Calu3 (cell line): ENCODE measurements at regions not wholly inside any gene's neighbourhood (a gene's known extent, or its start where the extent isn't known, plus 50 kb on each side); places are given as distances from the start of the nearest gene placed in this dataset.
A peak's percentile ranks its signal among the peaks of the same experiment; 100 is the strongest.

Source experiments
- BruUV-seq: library from RNA; stranded (reverse); fragments of 400-500 nt; replicated peaks from 2 replicates; lab custom pipeline; 2021; lab: Mats Ljungman, UMichigan
- CTCF ChIA-PET: fragments of 300-600 bp; sonication (Branson Sonifier 250); formaldehyde crosslinking; loops from one replicate; lab custom pipeline; 2022; ENCODE audit warnings: antibody characterized with exemption; lab: Charles Lee
- DNase-seq: peaks from one replicate; pipeline ENCODE4 v3.0.0; 2022
- H3K27ac Mint-ChIP-seq: one replicate; pipeline ENCODE4 v1.8.0; 2022; ENCODE audit warnings: mixed read lengths; ENCODE audit not compliant: unreplicated experiment
- H3K27me3 Mint-ChIP-seq: one replicate; pipeline ENCODE4 v1.8.0; 2022; ENCODE audit warnings: mixed read lengths; ENCODE audit not compliant: unreplicated experiment
- H3K36me3 Mint-ChIP-seq: one replicate; pipeline ENCODE4 v1.8.0; 2022; ENCODE audit warnings: mild to moderate bottlenecking, moderate library complexity, mixed read lengths; ENCODE audit not compliant: insufficient read depth, unreplicated experiment
- H3K4me1 Mint-ChIP-seq: one replicate; pipeline ENCODE4 v1.8.0; 2022; ENCODE audit warnings: mild to moderate bottlenecking, low read depth, mixed read lengths; ENCODE audit not compliant: unreplicated experiment
- H3K4me3 Mint-ChIP-seq: one replicate; pipeline ENCODE4 v1.8.0; 2022; ENCODE audit warnings: mild to moderate bottlenecking, low read depth, moderate library complexity, mixed read lengths; ENCODE audit not compliant: unreplicated experiment
- H3K9me3 Mint-ChIP-seq: one replicate; pipeline ENCODE4 v1.8.0; 2022; ENCODE audit warnings: low read depth, mixed read lengths; ENCODE audit not compliant: unreplicated experiment
- intact Hi-C: fragments of 100-400 bp; cut with micrococcal nuclease; formaldehyde crosslinking; loops from one replicate; pipeline ENCODE4 v1.10.0; 2022; ENCODE audit not compliant: unreplicated experiment
- TF ChIP-seq, protein P1 (sequence below): fragments of 200-600 bp; IDR thresholded peaks from one replicate; pipeline ENCODE4 v1.8.0; 2022; ENCODE audit warnings: antibody characterized with exemption; ENCODE audit not compliant: unreplicated experiment

DNA sequence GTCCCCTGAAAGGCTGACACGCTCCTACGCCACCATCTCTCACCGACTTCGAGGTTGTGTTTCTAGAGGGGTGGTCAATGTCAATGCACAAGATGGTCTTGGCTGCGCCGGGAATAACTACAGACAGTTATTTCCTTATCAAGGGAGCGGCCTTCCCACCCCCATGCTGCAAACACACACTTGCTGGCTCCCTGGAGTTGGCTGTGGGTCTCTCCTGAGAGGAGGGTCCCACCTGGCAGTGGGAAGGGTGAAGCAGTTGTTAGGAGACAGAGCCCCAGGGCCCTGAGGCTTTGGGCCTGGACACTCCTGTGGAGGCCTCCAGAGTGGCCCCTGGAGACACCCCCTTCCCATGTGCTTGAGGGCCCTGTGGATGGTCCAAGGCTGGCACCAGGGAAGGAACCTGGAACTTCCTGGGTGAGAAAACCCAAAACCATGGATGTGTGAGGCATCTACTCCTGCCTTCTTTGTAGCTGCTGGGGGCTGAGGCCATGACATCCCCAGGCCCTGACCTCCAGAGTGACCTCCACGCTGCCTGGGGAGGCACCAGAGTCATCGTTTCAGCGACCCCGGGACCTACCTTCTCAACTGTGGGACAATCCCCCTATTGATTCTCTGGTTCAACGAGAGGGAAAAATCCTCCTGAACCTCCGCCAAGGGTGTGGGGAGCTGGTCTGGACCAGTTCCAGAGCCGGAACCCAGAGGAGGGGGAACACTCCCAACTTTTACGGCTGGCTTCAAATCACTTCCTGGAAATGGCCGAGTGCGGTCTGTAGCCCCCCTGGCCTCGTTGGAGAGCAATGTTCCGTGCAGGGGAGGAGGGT, 101.1 kb upstream of the COL5A1 start:
- intact Hi-C loops: no loop called here
- no peak overlapping the region for H3K4me3 Mint-ChIP-seq
- CTCF ChIA-PET: no interaction called here
- H3K27ac Mint-ChIP-seq: no peak overlapping the region
- TF ChIP-seq, protein P1, sequence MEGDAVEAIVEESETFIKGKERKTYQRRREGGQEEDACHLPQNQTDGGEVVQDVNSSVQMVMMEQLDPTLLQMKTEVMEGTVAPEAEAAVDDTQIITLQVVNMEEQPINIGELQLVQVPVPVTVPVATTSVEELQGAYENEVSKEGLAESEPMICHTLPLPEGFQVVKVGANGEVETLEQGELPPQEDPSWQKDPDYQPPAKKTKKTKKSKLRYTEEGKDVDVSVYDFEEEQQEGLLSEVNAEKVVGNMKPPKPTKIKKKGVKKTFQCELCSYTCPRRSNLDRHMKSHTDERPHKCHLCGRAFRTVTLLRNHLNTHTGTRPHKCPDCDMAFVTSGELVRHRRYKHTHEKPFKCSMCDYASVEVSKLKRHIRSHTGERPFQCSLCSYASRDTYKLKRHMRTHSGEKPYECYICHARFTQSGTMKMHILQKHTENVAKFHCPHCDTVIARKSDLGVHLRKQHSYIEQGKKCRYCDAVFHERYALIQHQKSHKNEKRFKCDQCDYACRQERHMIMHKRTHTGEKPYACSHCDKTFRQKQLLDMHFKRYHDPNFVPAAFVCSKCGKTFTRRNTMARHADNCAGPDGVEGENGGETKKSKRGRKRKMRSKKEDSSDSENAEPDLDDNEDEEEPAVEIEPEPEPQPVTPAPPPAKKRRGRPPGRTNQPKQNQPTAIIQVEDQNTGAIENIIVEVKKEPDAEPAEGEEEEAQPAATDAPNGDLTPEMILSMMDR: no peak
- H3K36me3 Mint-ChIP-seq: no peaks in the 10 kb centered on the region
- no TSS peak for BruUV-seq
- H3K27me3 Mint-ChIP-seq: peaks cover 26% of the 10 kb centered on the region
- DNase-seq: no peak
- H3K9me3 Mint-ChIP-seq: no peaks in the 10 kb centered on the region
- no peaks in the 10 kb centered on the region for H3K4me1 Mint-ChIP-seq

DNA sequence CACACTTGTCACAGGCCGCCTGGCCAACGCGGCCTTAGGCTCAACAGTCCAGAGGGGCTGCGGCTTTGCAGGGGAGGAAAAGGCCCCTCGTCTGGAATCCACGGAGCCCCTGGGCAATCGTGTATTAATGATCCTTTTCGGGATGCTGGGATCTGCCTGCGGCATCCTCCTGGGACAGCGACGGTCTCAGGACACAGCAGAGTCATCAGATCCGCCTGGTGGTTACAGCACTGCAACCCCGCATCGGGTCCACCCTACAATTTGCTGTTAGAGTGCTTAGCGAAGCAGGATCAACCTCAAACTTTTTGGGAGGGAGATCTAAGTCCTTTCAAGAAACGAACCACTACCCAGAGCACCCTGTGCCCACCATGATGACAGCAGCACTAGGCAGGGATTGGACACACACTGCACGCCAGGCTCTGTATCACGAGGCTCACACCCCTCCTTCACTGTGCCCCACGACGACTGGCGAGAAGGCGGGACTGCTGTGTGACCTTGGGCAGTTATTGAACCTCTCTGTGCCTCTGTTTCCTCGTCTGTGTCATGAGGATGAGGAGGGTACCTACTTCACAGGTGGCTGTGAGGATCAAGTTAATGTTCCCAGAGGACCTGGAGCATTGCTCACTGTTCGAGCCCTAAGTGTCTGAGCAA, 100.4 kb upstream of the COL5A1 start:
- Mint-ChIP-seq H3K9me3 (no peaks in the 10 kb centered on the region), H3K4me1 (no peaks in the 10 kb centered on the region), H3K4me3 (no peak overlapping the region), H3K36me3 (no peaks in the 10 kb centered on the region), H3K27me3 (peaks cover 26% of the 10 kb centered on the region), H3K27ac (no peak overlapping the region)
- CTCF ChIA-PET: no interaction called here
- no TSS peak for BruUV-seq
- intact Hi-C loops: no loop called here
- TF ChIP-seq, protein P1: no peak
- DNase-seq: no peak

DNA sequence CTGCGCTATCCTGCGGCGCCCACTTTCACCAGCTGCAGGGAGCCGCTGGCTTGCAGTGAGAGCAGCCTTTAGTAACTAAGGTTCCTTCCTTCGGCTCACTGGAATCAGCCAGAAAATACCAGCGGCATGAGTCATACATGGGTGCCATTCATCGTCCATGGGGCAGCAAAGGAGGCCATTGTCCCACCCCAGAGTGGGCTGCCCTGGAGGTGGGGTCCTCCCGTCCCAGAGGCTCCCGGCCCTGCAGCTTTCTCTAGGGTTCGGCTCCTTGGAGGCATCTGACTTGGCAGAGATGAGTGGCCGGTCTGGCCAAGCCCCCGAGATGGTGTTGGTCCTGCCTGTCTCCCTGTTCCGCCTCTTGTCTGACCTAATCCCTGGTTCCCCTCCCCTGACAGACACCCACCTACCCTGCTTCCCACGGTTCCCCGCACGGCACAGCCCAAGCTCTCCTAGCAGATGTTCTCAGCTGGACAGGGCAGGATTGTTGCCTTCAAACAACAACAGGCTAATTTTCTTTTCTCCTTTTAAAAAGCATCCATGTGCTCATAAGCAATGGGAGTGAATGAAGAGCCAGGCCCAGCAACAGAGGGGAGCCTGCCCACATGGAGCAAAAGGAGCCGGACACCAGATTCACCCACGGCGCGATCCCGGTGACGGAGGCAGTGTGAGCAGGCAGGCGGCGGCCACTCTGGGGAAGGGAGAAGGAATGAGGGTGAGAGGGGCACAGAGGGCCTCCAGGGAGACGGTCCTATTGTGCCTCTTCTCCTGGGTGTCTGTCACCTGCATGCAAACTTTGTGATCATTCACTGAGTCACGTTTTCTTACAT, 97.0 kb upstream of the COL5A1 start:
- Mint-ChIP-seq H3K27ac (no peak overlapping the region), H3K4me1 (no peaks in the 10 kb centered on the region), H3K27me3 (peaks cover 5% of the 10 kb centered on the region), H3K36me3 (no peaks in the 10 kb centered on the region), H3K9me3 (no peaks in the 10 kb centered on the region), H3K4me3 (no peak overlapping the region)
- intact Hi-C loops: no loop called here
- TF ChIP-seq, protein P1: no peak
- no TSS peak for BruUV-seq
- DNase-seq: peak; percentile 36
- CTCF ChIA-PET: no interaction called here

DNA sequence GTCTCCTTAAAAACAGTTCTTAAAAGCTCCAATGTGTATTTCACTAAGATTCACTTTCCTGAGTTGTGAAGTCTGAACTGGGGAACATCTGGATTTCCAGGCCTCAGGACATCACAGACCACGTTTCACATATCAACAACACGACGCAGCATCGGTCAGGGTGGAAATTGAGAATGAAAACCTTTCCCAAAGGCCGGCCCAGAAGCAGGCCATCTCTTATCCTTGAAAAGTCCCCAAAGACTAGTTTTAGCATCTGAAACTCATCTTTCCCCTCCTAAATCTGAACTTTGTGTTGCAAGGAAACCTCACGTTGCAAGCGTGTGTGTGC, 96.4 kb upstream of the COL5A1 start:
- no peaks in the 10 kb centered on the region for H3K9me3 Mint-ChIP-seq

More for the DNA sequence above, 96.4 kb upstream of the COL5A1 start:
- DNase-seq: no peak
- TF ChIP-seq, protein P1: no peak
- Mint-ChIP-seq H3K27ac (no peak overlapping the region), H3K4me3 (no peak overlapping the region), H3K4me1 (no peaks in the 10 kb centered on the region), H3K36me3 (no peaks in the 10 kb centered on the region), H3K27me3 (no peaks in the 10 kb centered on the region)
- no TSS peak for BruUV-seq
- CTCF ChIA-PET: no interaction called here
- intact Hi-C loops: no loop called here
